ENCODE measurements at regions not wholly inside any gene's neighbourhood (a gene's known extent, or its start where the extent isn't known, plus 50 kb on each side); places are given as distances from the start of the nearest gene placed in this dataset.

DNA sequence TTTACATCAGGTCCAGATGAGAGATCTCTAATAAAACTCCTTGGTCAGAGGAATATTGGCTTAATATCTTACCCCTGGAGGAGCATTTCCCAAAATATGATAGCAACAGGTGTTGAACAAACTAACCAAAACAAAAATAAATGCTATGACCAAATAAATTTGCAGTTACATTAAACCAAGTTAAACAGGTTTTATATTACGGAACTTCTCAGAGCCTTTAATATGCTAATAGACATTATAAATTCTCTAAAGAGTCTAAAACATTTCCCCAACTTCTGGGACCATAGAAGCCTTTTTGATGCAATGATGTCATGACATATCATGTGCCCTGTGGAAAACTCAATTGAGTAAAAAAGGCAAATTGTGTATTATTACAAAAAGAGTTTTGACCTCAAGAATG lies 90.9 kb upstream of the ARMC2 start:
- TF ChIP-seq, protein P1, sequence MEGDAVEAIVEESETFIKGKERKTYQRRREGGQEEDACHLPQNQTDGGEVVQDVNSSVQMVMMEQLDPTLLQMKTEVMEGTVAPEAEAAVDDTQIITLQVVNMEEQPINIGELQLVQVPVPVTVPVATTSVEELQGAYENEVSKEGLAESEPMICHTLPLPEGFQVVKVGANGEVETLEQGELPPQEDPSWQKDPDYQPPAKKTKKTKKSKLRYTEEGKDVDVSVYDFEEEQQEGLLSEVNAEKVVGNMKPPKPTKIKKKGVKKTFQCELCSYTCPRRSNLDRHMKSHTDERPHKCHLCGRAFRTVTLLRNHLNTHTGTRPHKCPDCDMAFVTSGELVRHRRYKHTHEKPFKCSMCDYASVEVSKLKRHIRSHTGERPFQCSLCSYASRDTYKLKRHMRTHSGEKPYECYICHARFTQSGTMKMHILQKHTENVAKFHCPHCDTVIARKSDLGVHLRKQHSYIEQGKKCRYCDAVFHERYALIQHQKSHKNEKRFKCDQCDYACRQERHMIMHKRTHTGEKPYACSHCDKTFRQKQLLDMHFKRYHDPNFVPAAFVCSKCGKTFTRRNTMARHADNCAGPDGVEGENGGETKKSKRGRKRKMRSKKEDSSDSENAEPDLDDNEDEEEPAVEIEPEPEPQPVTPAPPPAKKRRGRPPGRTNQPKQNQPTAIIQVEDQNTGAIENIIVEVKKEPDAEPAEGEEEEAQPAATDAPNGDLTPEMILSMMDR (IDR thresholded peaks at IDR 0.05), result no peak
- TF ChIP-seq POLR2AphosphoS5 (IDR thresholded peaks at IDR 0.05) (no peak), POLR2A (IDR thresholded peaks at IDR 0.05) (no peak), EP300 (IDR thresholded peaks at IDR 0.05; ENCODE audit: low read depth) (no peak)

All from transverse colon (tissue), 4 donors.